ENCODE measurements at regions not wholly inside any gene's neighbourhood (a gene's known extent, or its start where the extent isn't known, plus 50 kb on each side); places are given as distances from the start of the nearest gene placed in this dataset.

DNA sequence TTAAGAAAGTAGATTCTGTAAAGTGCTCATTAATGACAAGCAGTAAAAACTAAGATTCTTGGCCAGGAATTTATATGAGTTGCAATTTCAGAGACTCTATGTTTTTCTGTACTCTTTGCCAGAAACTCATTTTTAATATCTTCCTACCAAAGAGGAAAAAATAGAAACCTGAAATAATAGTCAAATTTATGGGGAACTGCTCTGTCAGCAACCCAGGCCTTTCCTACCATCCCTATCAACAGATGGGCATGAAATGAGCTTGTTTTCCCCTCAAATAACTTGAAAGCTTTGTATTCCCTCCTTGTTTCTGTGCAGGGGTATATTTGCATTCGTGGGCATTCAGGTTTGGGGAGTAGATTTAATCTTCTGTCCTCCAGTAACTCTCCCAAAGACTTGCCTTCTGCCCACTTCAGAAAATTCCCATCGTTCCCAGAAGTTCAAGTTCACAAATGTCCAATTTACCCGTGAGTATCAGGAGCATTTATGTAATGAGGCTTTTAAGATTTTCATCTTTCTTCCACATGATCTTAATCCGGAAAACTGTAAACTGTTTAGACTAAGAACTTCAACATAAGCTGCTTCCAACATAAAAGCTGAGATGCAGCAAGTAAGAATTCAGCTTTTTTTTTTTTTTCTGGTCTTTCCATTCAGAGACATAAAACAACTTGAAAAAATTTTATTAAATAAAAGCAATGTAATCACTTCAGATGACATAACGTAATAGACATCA lies 363.1 kb downstream of the EFNB2 start:
- Histone ChIP-seq H3K36me3 (ENCODE audit: control insufficient read depth, insufficient read depth, low read length) (no peaks in the 10 kb centered on the region), H3K4me3 (ENCODE audit: low read depth, low read length) (no peak overlapping the region), H3K27me3 (ENCODE audit: control insufficient read depth, insufficient read depth, low read length) (no peaks in the 10 kb centered on the region)
- ChIA-PET CTCF (no interaction called here), POLR2A (no interaction called here)
- DNase-seq (ENCODE audit: low read depth): no peak
- TF ChIP-seq, protein P1, sequence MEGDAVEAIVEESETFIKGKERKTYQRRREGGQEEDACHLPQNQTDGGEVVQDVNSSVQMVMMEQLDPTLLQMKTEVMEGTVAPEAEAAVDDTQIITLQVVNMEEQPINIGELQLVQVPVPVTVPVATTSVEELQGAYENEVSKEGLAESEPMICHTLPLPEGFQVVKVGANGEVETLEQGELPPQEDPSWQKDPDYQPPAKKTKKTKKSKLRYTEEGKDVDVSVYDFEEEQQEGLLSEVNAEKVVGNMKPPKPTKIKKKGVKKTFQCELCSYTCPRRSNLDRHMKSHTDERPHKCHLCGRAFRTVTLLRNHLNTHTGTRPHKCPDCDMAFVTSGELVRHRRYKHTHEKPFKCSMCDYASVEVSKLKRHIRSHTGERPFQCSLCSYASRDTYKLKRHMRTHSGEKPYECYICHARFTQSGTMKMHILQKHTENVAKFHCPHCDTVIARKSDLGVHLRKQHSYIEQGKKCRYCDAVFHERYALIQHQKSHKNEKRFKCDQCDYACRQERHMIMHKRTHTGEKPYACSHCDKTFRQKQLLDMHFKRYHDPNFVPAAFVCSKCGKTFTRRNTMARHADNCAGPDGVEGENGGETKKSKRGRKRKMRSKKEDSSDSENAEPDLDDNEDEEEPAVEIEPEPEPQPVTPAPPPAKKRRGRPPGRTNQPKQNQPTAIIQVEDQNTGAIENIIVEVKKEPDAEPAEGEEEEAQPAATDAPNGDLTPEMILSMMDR (IDR thresholded peaks at IDR 0.05; ENCODE audit: insufficient read depth, low read depth, low read length): no peak

- ChIA-PET POLR2A (no interaction called here), CTCF (interaction anchor here (0.7 to 1.1 kb wide), 2 partner anchors 8 to 123 kb away, joined by 3 read pairs; no protein-coding TSS in a partner anchor)
- TF ChIP-seq, protein P1 (IDR thresholded peaks at IDR 0.05; ENCODE audit: insufficient read depth, low read depth, low read length): no peak
- no peak overlapping the region for H3K4me3 ChIP-seq (ENCODE audit: low read depth, low read length)
- no peaks in the 10 kb centered on the region for H3K27me3 ChIP-seq (ENCODE audit: control insufficient read depth, insufficient read depth, low read length)
- no peaks in the 10 kb centered on the region for H3K36me3 ChIP-seq (ENCODE audit: control insufficient read depth, insufficient read depth, low read length)
- no peak for DNase-seq (ENCODE audit: low read depth)
These were observed 372.0 kb downstream of the EFNB2 start for GRCh38 chr13:106163426-106163825.

- DNase-seq (ENCODE audit: low read depth): no peak
- no peaks in the 10 kb centered on the region for H3K36me3 ChIP-seq (ENCODE audit: control insufficient read depth, insufficient read depth, low read length)
- CTCF ChIA-PET: interaction anchor here (0.6 kb wide), 1 partner anchor 245 kb away, joined by 3 read pairs; no protein-coding TSS in a partner anchor
- no peaks in the 10 kb centered on the region for H3K27me3 ChIP-seq (ENCODE audit: control insufficient read depth, insufficient read depth, low read length)
- no peak overlapping the region for H3K4me3 ChIP-seq (ENCODE audit: low read depth, low read length)
- TF ChIP-seq, protein P1 (IDR thresholded peaks at IDR 0.05; ENCODE audit: insufficient read depth, low read depth, low read length): no peak
- POLR2A ChIA-PET: no interaction called here
These were observed 374.3 kb downstream of the EFNB2 start for GRCh38 chr13:106161146-106161545.

GRCh38 chr13:106159295-106160195 lies 375.9 kb downstream of the EFNB2 start:
- TF ChIP-seq, protein P1 (IDR thresholded peaks at IDR 0.05; ENCODE audit: insufficient read depth, low read depth, low read length): no peak
- CTCF ChIA-PET: interaction anchor here (1.1 kb wide), 1 partner anchor 20 kb away, joined by 3 read pairs; no protein-coding TSS in a partner anchor
- no peak for DNase-seq (ENCODE audit: low read depth)
- Histone ChIP-seq H3K36me3 (ENCODE audit: control insufficient read depth, insufficient read depth, low read length) (no peaks in the 10 kb centered on the region), H3K4me3 (ENCODE audit: low read depth, low read length) (no peak overlapping the region), H3K27me3 (ENCODE audit: control insufficient read depth, insufficient read depth, low read length) (no peaks in the 10 kb centered on the region)
- POLR2A ChIA-PET: interaction anchor here (0.7 kb wide), 1 partner anchor 8 kb away, joined by 3 read pairs; no protein-coding TSS in a partner anchor

- Histone ChIP-seq H3K27me3 (ENCODE audit: control insufficient read depth, insufficient read depth, low read length) (no peaks in the 10 kb centered on the region), H3K4me3 (ENCODE audit: low read depth, low read length) (no peak overlapping the region), H3K36me3 (ENCODE audit: control insufficient read depth, insufficient read depth, low read length) (no peaks in the 10 kb centered on the region)
- ChIA-PET CTCF (interaction anchor here (0.9 kb wide), 1 partner anchor 19 kb away, joined by 3 read pairs; no protein-coding TSS in a partner anchor), POLR2A (no interaction called here)
- peak; percentile 93 for DNase-seq (ENCODE audit: low read depth)
- TF ChIP-seq, protein P1 (IDR thresholded peaks at IDR 0.05; ENCODE audit: insufficient read depth, low read depth, low read length): no peak
These were observed 379.0 kb downstream of the EFNB2 start for GRCh38 chr13:106156468-106156867.

All from BJ (cell line).